Sigmoid colon (tissue), 4 donors: ENCODE measurements at regions not wholly inside any gene's neighbourhood (a gene's known extent, or its start where the extent isn't known, plus 50 kb on each side); places are given as distances from the start of the nearest gene placed in this dataset.

Experiments
- CTCF ChIP-seq, 4 experiments: fragments of 450-650 bp in 3 of 4; fragments of 200-600 bp in 1 of 4; IDR thresholded peaks; one replicate each; pipeline ENCODE4 v1.5.1; 2016 to 2019; ENCODE audit warnings: antibody characterized with exemption in 4 of 4, mild to moderate bottlenecking in 3 of 4, moderate library complexity in 2 of 4
- POLR2AphosphoS5 ChIP-seq, 4 donors: sonication (generic); formaldehyde crosslinking; IDR thresholded peaks; one replicate each; pipeline ENCODE4 v1.6.1; 2017; ENCODE audit warnings: antibody characterized with exemption in 4 of 4

DNA sequence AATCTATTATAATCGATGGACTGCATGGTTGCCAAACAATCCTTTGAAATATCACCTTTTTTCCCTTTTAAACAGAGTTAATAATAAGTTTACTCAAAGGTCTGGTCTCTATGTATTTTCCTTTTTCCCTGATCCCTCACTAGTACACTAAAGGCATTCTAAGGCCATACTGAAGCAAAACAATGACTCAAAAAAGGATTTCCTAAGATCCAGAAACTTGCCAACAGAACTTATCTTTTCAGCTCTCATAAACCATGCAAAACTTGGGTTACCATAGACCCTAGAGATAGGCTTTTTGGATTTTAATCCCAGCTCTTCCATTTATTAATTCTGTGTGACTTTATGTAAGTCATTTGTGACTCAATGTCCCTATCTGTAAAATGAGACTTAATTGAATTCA lies 77.1 kb downstream of the IFI44 start:
- no peak for TF ChIP-seq POLR2AphosphoS5 (IDR thresholded peaks at IDR 0.05)
- no peak for TF ChIP-seq CTCF (IDR thresholded peaks at IDR 0.05)
